HEK293 (cell line): ENCODE measurements at regions not wholly inside any gene's neighbourhood (a gene's known extent, or its start where the extent isn't known, plus 50 kb on each side); places are given as distances from the start of the nearest gene placed in this dataset.
"Not testable (repeated sequence)": the region's sequence is repeated elsewhere in the genome, so short reads cannot be mapped to it uniquely, and the experiment has no call there.

Source experiments
- CTCF ChIA-PET: fragments of 350-600 bp; formaldehyde crosslinking; extraction: SDS; loops from one replicate; lab custom pipeline; 2021; ENCODE audit warnings: antibody characterized with exemption; lab: Yijun Ruan, JAX
- POLR2A ChIA-PET: fragments of 300-600 bp; formaldehyde crosslinking; extraction: SDS; loops from one replicate; lab custom pipeline; 2020; ENCODE audit warnings: antibody characterized with exemption, inconsistent platforms; lab: Yijun Ruan, JAX
- H3K27ac ChIP-seq: fragments of 200-500 bp; sonication (Bioruptor generic); 2 replicates; pipeline ENCODE4 v1.5.1; 2014; ENCODE audit warnings: low read depth, low read length, control low read depth, inconsistent platforms; ENCODE audit errors: extremely low read depth
- H3K36me3 ChIP-seq, 2 experiments: fragments of 200-500 bp in 1 of 2; sonication (Bioruptor generic) in 1 of 2; 1 replicate in 1 of 2; 2 replicates in 1 of 2; pipeline ENCODE4 v1.5.1; 2014 to 2017; ENCODE audit warnings: inconsistent platforms in 2 of 2, low read length in 2 of 2; ENCODE audit not compliant: control insufficient read depth in 2 of 2, insufficient read depth in 1 of 2
- H3K4me1 ChIP-seq: fragments of 200-500 bp; sonication (Bioruptor generic); 2 replicates; pipeline ENCODE4 v1.5.1; 2014; ENCODE audit warnings: mild to moderate bottlenecking, low read length, inconsistent platforms; ENCODE audit not compliant: control insufficient read depth, insufficient read depth
- H3K4me3 ChIP-seq: 2 replicates; pipeline ENCODE4 v1.5.1; 2011; ENCODE audit warnings: low read depth, mild to moderate bottlenecking, control low read depth, low read length, moderate library complexity
- H3K9me3 ChIP-seq: fragments of 200-500 bp; sonication (Bioruptor generic); 2 replicates; pipeline ENCODE4 v1.5.1; 2014; ENCODE audit warnings: low read depth, low read length, inconsistent platforms; ENCODE audit not compliant: control insufficient read depth, insufficient read depth
- ATF2 ChIP-seq: fragments of 450-650 bp; formaldehyde crosslinking; IDR thresholded peaks from 2 replicates; pipeline ENCODE4 v1.5.1; 2016; ENCODE audit warnings: missing biosample characterization, missing genetic modification characterization, low read depth
- GLIS2 ChIP-seq: fragments of 450-650 bp; formaldehyde crosslinking; IDR thresholded peaks from 2 replicates; pipeline ENCODE4 v1.5.1; 2016; ENCODE audit warnings: missing biosample characterization, missing genetic modification characterization
- KLF7 ChIP-seq: fragments of 450-650 bp; formaldehyde crosslinking; IDR thresholded peaks from 2 replicates; pipeline ENCODE4 v1.5.1; 2016; ENCODE audit warnings: missing biosample characterization, missing genetic modification characterization, borderline replicate concordance
- OSR2 ChIP-seq: fragments of 450-650 bp; formaldehyde crosslinking; IDR thresholded peaks from 2 replicates; pipeline ENCODE4 v1.5.1; 2016; ENCODE audit warnings: missing biosample characterization, missing genetic modification characterization
- PRDM6 ChIP-seq: fragments of 450-650 bp; formaldehyde crosslinking; IDR thresholded peaks from 2 replicates; pipeline ENCODE4 v1.5.1; 2017; ENCODE audit warnings: missing biosample characterization, missing genetic modification characterization
- TCF7L2 ChIP-seq: IDR thresholded peaks from 2 replicates; pipeline ENCODE4 v1.6.1; 2011; ENCODE audit warnings: low read depth, mild to moderate bottlenecking, inconsistent platforms, low read length, moderate library complexity, borderline replicate concordance
- ZBTB17 ChIP-seq: fragments of 450-650 bp; formaldehyde crosslinking; IDR thresholded peaks from 2 replicates; pipeline ENCODE4 v1.5.1; 2016; ENCODE audit warnings: missing biosample characterization, missing genetic modification characterization
- ZBTB21 ChIP-seq: fragments of 450-650 bp; formaldehyde crosslinking; IDR thresholded peaks from 2 replicates; pipeline ENCODE4 v1.5.1; 2017; ENCODE audit warnings: missing biosample characterization, missing genetic modification characterization
- ZIC2 ChIP-seq: fragments of 450-650 bp; formaldehyde crosslinking; IDR thresholded peaks from 2 replicates; pipeline ENCODE4 v1.5.1; 2016; ENCODE audit warnings: missing biosample characterization, missing genetic modification characterization
- ZNF133 ChIP-seq: fragments of 450-650 bp; formaldehyde crosslinking; IDR thresholded peaks from 2 replicates; pipeline ENCODE4 v1.5.1; 2016; ENCODE audit warnings: missing biosample characterization, missing genetic modification characterization
- ZNF175 ChIP-seq: fragments of 450-650 bp; formaldehyde crosslinking; IDR thresholded peaks from 2 replicates; pipeline ENCODE4 v1.5.1; 2016; ENCODE audit warnings: missing biosample characterization, missing genetic modification characterization
- ZNF214 ChIP-seq: fragments of 450-650 bp; formaldehyde crosslinking; IDR thresholded peaks from 2 replicates; pipeline ENCODE4 v1.5.1; 2017; ENCODE audit warnings: missing biosample characterization, mild to moderate bottlenecking, missing genetic modification characterization, borderline replicate concordance
- ZNF223 ChIP-seq: fragments of 450-650 bp; formaldehyde crosslinking; IDR thresholded peaks from 2 replicates; pipeline ENCODE4 v1.5.1; 2016; ENCODE audit warnings: missing biosample characterization, missing genetic modification characterization
- ZNF341 ChIP-seq: fragments of 450-650 bp; formaldehyde crosslinking; IDR thresholded peaks from 2 replicates; pipeline ENCODE4; 2016; ENCODE audit warnings: low read depth, missing biosample characterization, missing genetic modification characterization
- ZNF398 ChIP-seq: fragments of 450-650 bp; formaldehyde crosslinking; IDR thresholded peaks from 2 replicates; pipeline ENCODE4 v1.5.1; 2017; ENCODE audit warnings: missing biosample characterization, missing genetic modification characterization
- ZNF596 ChIP-seq: fragments of 450-650 bp; IDR thresholded peaks from 2 replicates; pipeline ENCODE4 v1.5.0; 2018; ENCODE audit warnings: missing biosample characterization, mild to moderate bottlenecking, missing genetic modification characterization, moderate library complexity
- ZNF629 ChIP-seq: fragments of 450-650 bp; formaldehyde crosslinking; IDR thresholded peaks from 2 replicates; pipeline ENCODE4 v1.5.1; 2017; ENCODE audit warnings: missing biosample characterization, missing genetic modification characterization
- ZNF747 ChIP-seq: fragments of 450-650 bp; formaldehyde crosslinking; IDR thresholded peaks from 2 replicates; pipeline ENCODE4 v1.5.1; 2016; ENCODE audit warnings: missing biosample characterization, missing genetic modification characterization
- ZNF776 ChIP-seq: fragments of 450-650 bp; formaldehyde crosslinking; IDR thresholded peaks from 2 replicates; pipeline ENCODE4 v1.5.0; 2017; ENCODE audit warnings: missing biosample characterization, missing genetic modification characterization, borderline replicate concordance
- ZSCAN5A ChIP-seq: fragments of 450-650 bp; formaldehyde crosslinking; IDR thresholded peaks from 2 replicates; pipeline ENCODE4 v1.5.1; 2016; ENCODE audit warnings: missing biosample characterization, missing genetic modification characterization

GRCh38 chr11:96854425-96854824 lies 464.6 kb downstream of the JRKL start:
- TF ChIP-seq ZNF223 (tag by site-specific recombination) (no peak), GLIS2 (tag by site-specific recombination) (no peak), ZSCAN5A (tag by site-specific recombination) (no peak), ZNF776 (tag by site-specific recombination) (no peak), ZNF629 (tag by site-specific recombination) (no peak), ATF2 (tag by site-specific recombination) (no peak), ZNF398 (no peak), TCF7L2 (no peak), ZIC2 (tag by site-specific recombination) (no peak), ZNF747 (tag by site-specific recombination) (no peak), ZNF596 (no peak), ZBTB21 (tag by site-specific recombination) (no peak), ZBTB17 (tag by site-specific recombination) (no peak), OSR2 (tag by site-specific recombination) (no peak), PRDM6 (no peak), ZNF341 (no peak), ZNF214 (tag by site-specific recombination) (no peak), ZNF175 (tag by site-specific recombination) (no peak), ZNF133 (no peak), KLF7 (no peak)
- H3K4me3 ChIP-seq, result no peak overlapping the region
- H3K9me3 ChIP-seq, result no peaks in the 10 kb centered on the region
- no peaks in the 10 kb centered on the region for H3K4me1 ChIP-seq
- CTCF ChIA-PET, result no interaction called here
- no peaks in the 10 kb centered on the region for H3K36me3 ChIP-seq
- POLR2A ChIA-PET, result no interaction called here
- H3K27ac ChIP-seq, result no peak overlapping the region

GRCh38 chr11:96861722-96862121 lies 471.9 kb downstream of the JRKL start:
- H3K4me1 ChIP-seq, POLR2A ChIA-PET, CTCF ChIA-PET, H3K27ac ChIP-seq, H3K36me3 ChIP-seq, H3K4me3 ChIP-seq, H3K9me3 ChIP-seq: not testable (repeated sequence)
